OCI-LY1 (cell line): ENCODE measurements at regions not wholly inside any gene's neighbourhood (a gene's known extent, or its start where the extent isn't known, plus 50 kb on each side); places are given as distances from the start of the nearest gene placed in this dataset.

Experiments
- H2AFZ ChIP-seq: fragments of 200-600 bp; sonication (generic), shearing (Covaris generic); 2 replicates; pipeline ENCODE4 v1.6.0; 2014; ENCODE audit warnings: antibody characterized with exemption, mild to moderate bottlenecking, low read length
- H3F3A ChIP-seq: fragments of 200-600 bp; sonication (generic), shearing (Covaris generic); 2 replicates; pipeline ENCODE4 v1.6.0; 2014; ENCODE audit warnings: mild to moderate bottlenecking, antibody characterized with exemption, low read length, moderate library complexity; ENCODE audit not compliant: insufficient read depth
- H3K27ac ChIP-seq: fragments of 200-600 bp; sonication (generic); 2 replicates; pipeline ENCODE4 v1.5.1; 2014; ENCODE audit warnings: low read length, mixed run types, mild to moderate bottlenecking, low read depth; ENCODE audit not compliant: poor library complexity, severe bottlenecking
- H3K27me3 ChIP-seq: fragments of 200-600 bp; sonication (generic); 2 replicates; pipeline ENCODE4 v1.6.0; 2014; ENCODE audit warnings: antibody characterized with exemption, mild to moderate bottlenecking, low read length, moderate library complexity; ENCODE audit not compliant: insufficient read depth
- H3K36me3 ChIP-seq: fragments of 200-600 bp; sonication (generic); 2 replicates; pipeline ENCODE4 v1.6.1; 2014; ENCODE audit warnings: mild to moderate bottlenecking, antibody characterized with exemption, low read length, moderate library complexity, mixed read lengths; ENCODE audit not compliant: insufficient read depth
- H3K4me1 ChIP-seq: fragments of 200-600 bp; sonication (generic); 2 replicates; pipeline ENCODE4 v1.5.1; 2014; ENCODE audit warnings: mild to moderate bottlenecking, low read length, moderate library complexity; ENCODE audit not compliant: insufficient read depth, severe bottlenecking
- H3K4me2 ChIP-seq: fragments of 200-600 bp; sonication (generic), shearing (Covaris generic); 2 replicates; pipeline ENCODE4 v1.6.1; 2014; ENCODE audit warnings: low read length
- H3K4me3 ChIP-seq: fragments of 200-600 bp; sonication (generic); 2 replicates; pipeline ENCODE4 v1.5.1; 2014; ENCODE audit warnings: low read length, low read depth, mild to moderate bottlenecking, mixed read lengths; ENCODE audit not compliant: poor library complexity, severe bottlenecking
- H3K79me2 ChIP-seq: fragments of 200-600 bp; shearing (Covaris generic); 2 replicates; pipeline ENCODE4 v1.6.1; 2016; ENCODE audit warnings: mixed run types, low read length, mixed read lengths; ENCODE audit not compliant: insufficient read depth
- H3K9ac ChIP-seq: fragments of 200-600 bp; sonication (generic), shearing (Covaris generic); 2 replicates; pipeline ENCODE4 v1.6.1; 2014; ENCODE audit warnings: mild to moderate bottlenecking, low read length, mixed read lengths
- H3K9me2 ChIP-seq: fragments of 200-600 bp; sonication (generic), shearing (Covaris generic); 2 replicates; pipeline ENCODE4 v1.6.1; 2014; ENCODE audit warnings: low read depth, mild to moderate bottlenecking, low read length, mixed read lengths
- H3K9me3 ChIP-seq: fragments of 200-600 bp; shearing (Covaris generic); 2 replicates; pipeline ENCODE4 v1.6.1; 2014; ENCODE audit warnings: low read length, mixed read lengths
- H4K20me1 ChIP-seq: fragments of 200-600 bp; sonication (generic), shearing (Covaris generic); 2 replicates; pipeline ENCODE4 v1.6.0; 2016; ENCODE audit warnings: mild to moderate bottlenecking, low read length; ENCODE audit not compliant: insufficient read depth
- EZH2 ChIP-seq: fragments of 200-600 bp; sonication (generic), shearing (Covaris generic); IDR thresholded peaks from 2 replicates; pipeline ENCODE4 v1.8.0; 2017; ENCODE audit warnings: borderline replicate concordance, mixed run types, mild to moderate bottlenecking, antibody characterized with exemption, low read length, moderate library complexity, mixed read lengths
- TF ChIP-seq, protein P1 (sequence below): fragments of 200-600 bp; sonication (generic), shearing (Covaris generic); IDR thresholded peaks from 2 replicates; pipeline ENCODE4 v1.5.1; 2017; ENCODE audit warnings: mild to moderate bottlenecking, antibody characterized with exemption, low read length, moderate library complexity, mixed read lengths

DNA sequence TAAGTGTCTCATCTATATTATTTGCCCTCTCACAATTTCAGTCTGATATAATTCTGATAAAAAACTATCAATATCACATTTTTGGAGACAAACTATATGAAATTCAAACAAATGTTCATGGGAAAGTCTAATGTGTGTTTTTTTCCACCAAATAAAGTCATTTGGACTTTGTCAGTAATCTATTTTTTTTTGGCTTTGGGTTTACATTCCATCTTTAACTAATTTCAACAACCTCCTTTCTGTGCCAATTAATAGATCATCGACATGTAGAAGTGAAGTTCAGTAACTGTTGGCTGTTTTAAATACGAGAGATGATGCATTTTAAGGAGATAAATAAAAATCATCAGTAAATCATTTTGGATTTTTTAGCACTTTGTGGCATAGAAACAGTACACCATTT is 1623.0 kb upstream of the ACVR2A start:
- Histone ChIP-seq H3F3A (no peaks in the 10 kb centered on the region), H3K79me2 (no peaks in the 10 kb centered on the region), H2AFZ (no peak overlapping the region), H3K4me1 (no peaks in the 10 kb centered on the region), H3K9me2 (no peaks in the 10 kb centered on the region), H3K27me3 (no peaks in the 10 kb centered on the region), H3K27ac (no peak overlapping the region), H3K9ac (no peak overlapping the region), H3K4me3 (no peak overlapping the region), H3K9me3 (no peaks in the 10 kb centered on the region), H3K36me3 (no peaks in the 10 kb centered on the region), H4K20me1 (no peaks in the 10 kb centered on the region), H3K4me2 (no peak overlapping the region)
- no peak for TF ChIP-seq EZH2
- TF ChIP-seq, protein P1, sequence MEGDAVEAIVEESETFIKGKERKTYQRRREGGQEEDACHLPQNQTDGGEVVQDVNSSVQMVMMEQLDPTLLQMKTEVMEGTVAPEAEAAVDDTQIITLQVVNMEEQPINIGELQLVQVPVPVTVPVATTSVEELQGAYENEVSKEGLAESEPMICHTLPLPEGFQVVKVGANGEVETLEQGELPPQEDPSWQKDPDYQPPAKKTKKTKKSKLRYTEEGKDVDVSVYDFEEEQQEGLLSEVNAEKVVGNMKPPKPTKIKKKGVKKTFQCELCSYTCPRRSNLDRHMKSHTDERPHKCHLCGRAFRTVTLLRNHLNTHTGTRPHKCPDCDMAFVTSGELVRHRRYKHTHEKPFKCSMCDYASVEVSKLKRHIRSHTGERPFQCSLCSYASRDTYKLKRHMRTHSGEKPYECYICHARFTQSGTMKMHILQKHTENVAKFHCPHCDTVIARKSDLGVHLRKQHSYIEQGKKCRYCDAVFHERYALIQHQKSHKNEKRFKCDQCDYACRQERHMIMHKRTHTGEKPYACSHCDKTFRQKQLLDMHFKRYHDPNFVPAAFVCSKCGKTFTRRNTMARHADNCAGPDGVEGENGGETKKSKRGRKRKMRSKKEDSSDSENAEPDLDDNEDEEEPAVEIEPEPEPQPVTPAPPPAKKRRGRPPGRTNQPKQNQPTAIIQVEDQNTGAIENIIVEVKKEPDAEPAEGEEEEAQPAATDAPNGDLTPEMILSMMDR = no peak

DNA sequence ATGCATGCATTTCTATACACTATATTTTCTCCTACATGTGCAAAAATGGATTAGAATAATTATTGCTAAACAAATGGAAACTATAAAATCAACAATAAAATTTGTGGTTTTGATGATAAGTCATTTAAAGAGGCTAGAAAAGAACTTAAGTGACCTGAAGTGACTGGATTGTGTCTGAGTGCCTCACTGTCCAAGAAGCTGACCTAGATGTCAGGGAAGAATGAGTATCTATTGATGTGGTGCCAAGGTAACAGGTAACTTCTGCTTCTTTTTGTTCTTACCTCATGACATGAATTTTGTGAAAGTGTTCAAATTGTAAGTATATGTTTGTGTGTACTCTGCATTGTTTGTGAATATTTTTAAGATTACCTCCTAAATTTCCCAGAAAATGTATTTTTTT is 1623.9 kb upstream of the ACVR2A start:
- Histone ChIP-seq H3K27ac (no peak overlapping the region), H3K9me3 (no peaks in the 10 kb centered on the region), H3K27me3 (no peaks in the 10 kb centered on the region), H3K4me3 (no peak overlapping the region), H4K20me1 (no peaks in the 10 kb centered on the region), H3K79me2 (no peaks in the 10 kb centered on the region), H3K9me2 (no peaks in the 10 kb centered on the region), H3K36me3 (no peaks in the 10 kb centered on the region), H3K4me1 (no peaks in the 10 kb centered on the region), H3K9ac (no peak overlapping the region), H2AFZ (no peak overlapping the region), H3F3A (no peaks in the 10 kb centered on the region), H3K4me2 (no peak overlapping the region)
- TF ChIP-seq, protein P1 = no peak
- no peak for TF ChIP-seq EZH2

DNA sequence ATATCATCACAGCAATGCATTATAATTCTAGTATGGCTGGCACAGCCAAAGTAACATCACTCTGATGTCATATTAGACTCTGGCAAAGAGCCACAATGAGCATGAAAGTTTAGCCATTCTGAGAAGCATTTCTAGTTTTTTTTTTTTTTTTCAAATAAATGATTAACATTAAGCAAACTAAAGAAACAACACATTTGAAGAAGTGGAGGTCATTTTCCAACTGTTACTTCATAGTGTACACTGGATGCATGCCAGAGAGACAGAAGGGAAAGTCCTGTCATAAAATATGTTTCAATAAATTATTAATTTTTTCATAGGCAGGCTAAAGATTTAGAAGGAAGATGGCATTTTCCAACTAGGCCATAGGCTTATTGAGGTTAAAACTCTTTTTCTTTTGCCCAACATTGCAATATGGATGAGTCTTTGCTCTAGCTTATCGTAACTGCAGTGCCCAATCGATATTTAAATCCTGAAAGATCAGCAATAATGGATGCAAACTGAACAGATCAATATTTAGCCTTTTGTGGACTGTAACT is 1630.4 kb upstream of the ACVR2A start:
- Histone ChIP-seq H3K9ac (no peak overlapping the region), H3K9me3 (no peaks in the 10 kb centered on the region), H4K20me1 (no peaks in the 10 kb centered on the region), H3K27ac (no peak overlapping the region), H3K27me3 (no peaks in the 10 kb centered on the region), H3F3A (no peaks in the 10 kb centered on the region), H3K79me2 (no peaks in the 10 kb centered on the region), H2AFZ (no peak overlapping the region), H3K9me2 (no peaks in the 10 kb centered on the region), H3K4me2 (no peak overlapping the region), H3K36me3 (no peaks in the 10 kb centered on the region), H3K4me3 (no peak overlapping the region), H3K4me1 (no peaks in the 10 kb centered on the region)
- TF ChIP-seq EZH2 = no peak
- TF ChIP-seq, protein P1 = no peak
